Stomach (tissue), 8 donors: ENCODE measurements at regions not wholly inside any gene's neighbourhood (a gene's known extent, or its start where the extent isn't known, plus 50 kb on each side); places are given as distances from the start of the nearest gene placed in this dataset.

Experiments
- DNase-seq, 2 donors: peaks; one replicate each; pipeline versions ENCODE4 v3.0.0 to v3.0.0-alpha.2; 2013 to 2019
- H3K27ac ChIP-seq, 5 donors: fragments of 200-600 bp in 4 of 5; sonication (generic) in 4 of 5; one replicate each; pipeline ENCODE4 v1.5.1; 2013 to 2019; ENCODE audit warnings: mild to moderate bottlenecking in 1 of 5, moderate library complexity in 1 of 5
- H3K27me3 ChIP-seq, 3 donors: fragments of 200-600 bp; sonication (generic); one replicate each; pipeline ENCODE4 v1.5.1; 2017 to 2019; ENCODE audit warnings: mixed run types in 1 of 3
- H3K36me3 ChIP-seq, 4 donors: fragments of 200-600 bp; sonication (generic); 1 replicate in 3 of 4; 2 replicates in 1 of 4; pipeline ENCODE4 v1.5.1; 2016 to 2019
- H3K4me1 ChIP-seq, 4 donors: fragments of 200-600 bp; sonication (generic); one replicate each; pipeline ENCODE4 v1.5.1; 2016 to 2019
- H3K4me3 ChIP-seq, 4 donors: fragments of 200-600 bp; sonication (generic) in 3 of 4; one replicate each; pipeline ENCODE4 v1.5.1; 2016 to 2019; ENCODE audit warnings: mild to moderate bottlenecking in 1 of 4
- H3K9me3 ChIP-seq, 4 donors: fragments of 200-600 bp; sonication (generic); one replicate each; pipeline ENCODE4 v1.5.1; 2016 to 2019
- CTCF ChIP-seq, 7 experiments: fragments of 450-650 bp in 4 of 7; fragments of 200-600 bp in 3 of 7; sonication (generic) in 3 of 7; IDR thresholded peaks; one replicate each; pipeline ENCODE4 v1.5.1; 2016 to 2019; ENCODE audit warnings: antibody characterized with exemption in 7 of 7, control low read depth in 2 of 7, mild to moderate bottlenecking in 1 of 7
- EP300 ChIP-seq: sonication (generic); formaldehyde crosslinking; IDR thresholded peaks from one replicate; pipeline ENCODE4 v1.6.1; 2017; ENCODE audit warnings: antibody characterized with exemption
- POLR2A ChIP-seq, 4 donors: fragments of 450-650 bp; IDR thresholded peaks; one replicate each; pipeline ENCODE4 v1.6.1; 2016; ENCODE audit warnings: antibody characterized with exemption in 4 of 4, control low read depth in 2 of 4, mild to moderate bottlenecking in 1 of 4, moderate library complexity in 1 of 4
- POLR2AphosphoS5 ChIP-seq, 3 donors: sonication (generic); formaldehyde crosslinking; IDR thresholded peaks; one replicate each; pipeline ENCODE4 v1.6.1; 2016; ENCODE audit warnings: antibody characterized with exemption in 3 of 3
- WGBS, 5 donors: extraction: QIAGEN DNeasy Blood & Tissue Kit in 3 of 5; methylation state at CpG; one replicate each; pipeline versions ENCODE4 v1.1.5 to v1.1.7; 2013 to 2018; 5-methylcytosine and 5-hydroxymethylcytosine counted together
- intact Hi-C: fragments of 100-400 bp; cut with DNase I; formaldehyde crosslinking; loops from one replicate; pipeline ENCODE4 v1.15.1; 2023; ENCODE audit warnings: low total_unique reads
- donor health status: healthy with polysubstance abuse.
- donor health status: Bipolar disorder and iron deficiency.
- donor health status: healthy.

GRCh38 chr7:25550149-25550548 is 321.9 kb upstream of the NPVF start:
- WGBS, 5 donors, result 84 to 94% (median 91%) methylated on average over 5 of the region's 5 CpGs
- H3K27me3 ChIP-seq, result no peaks in the 10 kb centered on the region
- intact Hi-C loops, result no loop called here

DNA sequence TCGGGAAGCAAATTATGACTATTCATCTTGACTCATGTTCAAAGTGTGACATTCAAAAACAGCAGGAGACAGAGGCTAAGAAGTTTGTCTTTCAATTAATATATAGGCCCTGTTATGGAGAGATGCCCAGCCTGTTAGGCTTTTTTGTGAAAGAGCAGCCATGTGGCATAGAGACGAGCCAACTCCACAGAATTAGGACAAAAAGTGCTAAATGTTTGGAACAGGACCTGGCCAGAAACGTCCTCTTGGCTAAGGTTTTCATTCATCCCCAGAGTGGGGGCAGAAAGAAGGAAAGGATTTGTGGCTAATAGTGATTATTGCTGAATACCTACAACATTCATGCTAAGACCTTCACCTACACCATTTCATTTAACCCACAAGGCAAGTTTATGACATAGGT is 324.7 kb upstream of the NPVF start:
- Histone ChIP-seq H3K4me1 (peaks cover 0 to 17% (median 0%) of the 10 kb centered on the region in 4 donors), H3K36me3 (no peaks in the 10 kb centered on the region), H3K9me3 (no peaks in the 10 kb centered on the region), H3K27me3 (no peaks in the 10 kb centered on the region), H3K4me3 (no peak overlapping the region), H3K27ac (no peak overlapping the region)
- no peak for DNase-seq
- 56 to 68% (median 64%) methylated on average over 3 of the region's 3 CpGs for WGBS, 5 donors
- TF ChIP-seq POLR2A (IDR thresholded peaks at IDR 0.05) (no peak), CTCF (IDR thresholded peaks at IDR 0.05) (no peak), EP300 (no peak), POLR2AphosphoS5 (IDR thresholded peaks at IDR 0.05) (no peak)
- intact Hi-C loops, result no loop called here

More at GRCh38 chr7:25550149-25550548, 321.9 kb upstream of the NPVF start:
- TF ChIP-seq EP300 (no peak), POLR2A (IDR thresholded peaks at IDR 0.05) (no peak), CTCF (IDR thresholded peaks at IDR 0.05) (no peak), POLR2AphosphoS5 (IDR thresholded peaks at IDR 0.05) (no peak)
- H3K9me3 ChIP-seq, result no peaks in the 10 kb centered on the region
- no peak overlapping the region for H3K4me3 ChIP-seq
- no peak overlapping the region for H3K27ac ChIP-seq
- no peak for DNase-seq
- H3K36me3 ChIP-seq, result no peaks in the 10 kb centered on the region
- H3K4me1 ChIP-seq, result peaks cover 0 to 9% (median 0%) of the 10 kb centered on the region in 4 donors

GRCh38 chr7:25553580-25554291 is 325.4 kb upstream of the NPVF start:
- 68 to 81% (median 74%) methylated on average over 13 of the region's 13 CpGs for WGBS, 5 donors

DNA sequence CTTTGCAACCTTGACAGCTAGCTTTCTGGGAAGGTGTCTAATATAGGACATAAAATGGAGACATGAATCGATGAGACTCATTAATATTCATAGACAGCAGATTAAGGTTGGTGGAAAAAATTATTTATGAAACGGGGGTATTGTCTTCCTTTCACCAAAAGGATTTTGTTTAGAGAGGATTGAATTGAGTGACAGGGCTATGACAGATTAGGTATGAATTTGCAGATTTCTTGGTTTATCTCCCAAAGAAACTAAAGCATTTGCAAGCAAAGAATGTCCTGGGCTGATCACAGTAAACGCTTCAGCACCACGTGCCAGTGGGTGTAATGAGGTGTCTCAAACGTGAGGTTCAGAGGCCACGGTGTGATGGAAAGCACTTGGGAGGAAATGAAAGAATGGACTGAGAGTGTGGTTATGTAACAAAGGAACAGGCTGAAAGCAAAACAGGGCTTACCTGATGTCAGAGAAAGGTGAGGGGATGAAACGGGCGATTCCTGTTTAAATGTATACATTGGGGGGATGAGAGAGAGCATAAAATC is 329.2 kb upstream of the NPVF start:
- WGBS, 5 donors, result 44 to 53% (median 51%) methylated on average over 8 of the region's 8 CpGs
- intact Hi-C loops, result no loop called here
- Histone ChIP-seq H3K27ac (no peak overlapping the region), H3K4me1 (peaks cover 0 to 30% (median 0%) of the 10 kb centered on the region in 4 donors), H3K27me3 (no peaks in the 10 kb centered on the region), H3K9me3 (peaks cover 0 to 6% (median 0%) of the 10 kb centered on the region in 4 donors), H3K4me3 (no peak overlapping the region), H3K36me3 (no peaks in the 10 kb centered on the region)
- DNase-seq, result peak in 1 of 2 donors; percentile 39
- no peak for TF ChIP-seq CTCF (IDR thresholded peaks at IDR 0.05)
- no peak for TF ChIP-seq POLR2A (IDR thresholded peaks at IDR 0.05)
- TF ChIP-seq EP300, result no peak
- no peak for TF ChIP-seq POLR2AphosphoS5 (IDR thresholded peaks at IDR 0.05)

More at GRCh38 chr7:25553580-25554291, 325.4 kb upstream of the NPVF start:
- no peak overlapping the region for H3K27ac ChIP-seq
- TF ChIP-seq POLR2AphosphoS5 (IDR thresholded peaks at IDR 0.05) (no peak), CTCF (IDR thresholded peaks at IDR 0.05) (no peak)
- peaks cover 0 to 4% (median 0%) of the 10 kb centered on the region in 4 donors for H3K9me3 ChIP-seq
- no peaks in the 10 kb centered on the region for H3K36me3 ChIP-seq
- DNase-seq, result no peak
- H3K27me3 ChIP-seq, result no peaks in the 10 kb centered on the region
- H3K4me1 ChIP-seq, result peaks cover 0 to 17% (median 0%) of the 10 kb centered on the region in 4 donors
- no peak overlapping the region for H3K4me3 ChIP-seq
- intact Hi-C loops, result no loop called here
